RWPE2 (cell line): ENCODE measurements at regions not wholly inside any gene's neighbourhood (a gene's known extent, or its start where the extent isn't known, plus 50 kb on each side); places are given as distances from the start of the nearest gene placed in this dataset.
A peak's percentile ranks its signal among the peaks of the same experiment; 100 is the strongest.

Source experiments
- ATAC-seq: fragments of 200-7000 bp; cut with Tn5 transposase; 3 replicates; pipeline ENCODE4 v1.9.1; 2021; ENCODE audit warnings: low read depth
- DNase-seq: peaks from one replicate; pipeline ENCODE4 v3.0.0-alpha.2; 2020; ENCODE audit warnings: low spot score
- H3K27ac ChIP-seq: fragments of 450-650 bp; 2 replicates; pipeline ENCODE4 v1.5.1; 2017; ENCODE audit warnings: mild to moderate bottlenecking; ENCODE audit not compliant: poor library complexity, severe bottlenecking
- H3K27me3 ChIP-seq: fragments of 250-450 bp; sonication (Bioruptor Pico); 2 replicates; pipeline ENCODE4 v1.5.1; 2021; ENCODE audit warnings: mild to moderate bottlenecking, moderate library complexity; ENCODE audit not compliant: insufficient read depth, poor library complexity, severe bottlenecking
- H3K36me3 ChIP-seq: fragments of 250-450 bp; sonication (Bioruptor Pico); 2 replicates; pipeline ENCODE4 v1.5.1; 2020; ENCODE audit warnings: low read depth, mild to moderate bottlenecking, moderate library complexity
- H3K4me1 ChIP-seq: fragments of 250-450 bp; sonication (Bioruptor Pico); 2 replicates; pipeline ENCODE4 v1.5.1; 2021; ENCODE audit warnings: mild to moderate bottlenecking, moderate library complexity; ENCODE audit not compliant: insufficient read depth, poor library complexity, severe bottlenecking
- H3K4me3 ChIP-seq: fragments of 250-450 bp; sonication (Bioruptor Pico); 2 replicates; pipeline ENCODE4 v1.5.1; 2021; ENCODE audit warnings: mild to moderate bottlenecking, moderate library complexity; ENCODE audit not compliant: severe bottlenecking
- H3K9me3 ChIP-seq: fragments of 250-450 bp; sonication (Bioruptor Pico); 2 replicates; pipeline ENCODE4 v1.5.1; 2021; ENCODE audit warnings: mild to moderate bottlenecking, moderate library complexity; ENCODE audit not compliant: severe bottlenecking
- TF ChIP-seq, protein P1 (sequence below): fragments of 450-650 bp; IDR thresholded peaks from one replicate; pipeline ENCODE4 v1.5.1; 2017; ENCODE audit warnings: mild to moderate bottlenecking, moderate library complexity; ENCODE audit not compliant: poor library complexity, severe bottlenecking

GRCh38 chr3:22612927-22613326 is 590.2 kb upstream of the UBE2E2 start:
- Histone ChIP-seq H3K9me3 (no peaks in the 10 kb centered on the region), H3K4me1 (peaks cover 3% of the 10 kb centered on the region), H3K4me3 (no peak overlapping the region), H3K27me3 (peaks cover 5% of the 10 kb centered on the region), H3K27ac (no peak overlapping the region), H3K36me3 (no peaks in the 10 kb centered on the region)
- DNase-seq: no peak
- ATAC-seq: no peak
- TF ChIP-seq, protein P1, sequence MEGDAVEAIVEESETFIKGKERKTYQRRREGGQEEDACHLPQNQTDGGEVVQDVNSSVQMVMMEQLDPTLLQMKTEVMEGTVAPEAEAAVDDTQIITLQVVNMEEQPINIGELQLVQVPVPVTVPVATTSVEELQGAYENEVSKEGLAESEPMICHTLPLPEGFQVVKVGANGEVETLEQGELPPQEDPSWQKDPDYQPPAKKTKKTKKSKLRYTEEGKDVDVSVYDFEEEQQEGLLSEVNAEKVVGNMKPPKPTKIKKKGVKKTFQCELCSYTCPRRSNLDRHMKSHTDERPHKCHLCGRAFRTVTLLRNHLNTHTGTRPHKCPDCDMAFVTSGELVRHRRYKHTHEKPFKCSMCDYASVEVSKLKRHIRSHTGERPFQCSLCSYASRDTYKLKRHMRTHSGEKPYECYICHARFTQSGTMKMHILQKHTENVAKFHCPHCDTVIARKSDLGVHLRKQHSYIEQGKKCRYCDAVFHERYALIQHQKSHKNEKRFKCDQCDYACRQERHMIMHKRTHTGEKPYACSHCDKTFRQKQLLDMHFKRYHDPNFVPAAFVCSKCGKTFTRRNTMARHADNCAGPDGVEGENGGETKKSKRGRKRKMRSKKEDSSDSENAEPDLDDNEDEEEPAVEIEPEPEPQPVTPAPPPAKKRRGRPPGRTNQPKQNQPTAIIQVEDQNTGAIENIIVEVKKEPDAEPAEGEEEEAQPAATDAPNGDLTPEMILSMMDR: no peak

GRCh38 chr3:22615790-22616189 is 587.3 kb upstream of the UBE2E2 start:
- Histone ChIP-seq H3K36me3 (no peaks in the 10 kb centered on the region), H3K27me3 (peaks cover 5% of the 10 kb centered on the region), H3K27ac (no peak overlapping the region), H3K4me3 (no peak overlapping the region), H3K9me3 (no peaks in the 10 kb centered on the region), H3K4me1 (no peaks in the 10 kb centered on the region)
- no peak; the same call in 2 of the 3 replicates for ATAC-seq
- TF ChIP-seq, protein P1: no peak
- no peak for DNase-seq

DNA sequence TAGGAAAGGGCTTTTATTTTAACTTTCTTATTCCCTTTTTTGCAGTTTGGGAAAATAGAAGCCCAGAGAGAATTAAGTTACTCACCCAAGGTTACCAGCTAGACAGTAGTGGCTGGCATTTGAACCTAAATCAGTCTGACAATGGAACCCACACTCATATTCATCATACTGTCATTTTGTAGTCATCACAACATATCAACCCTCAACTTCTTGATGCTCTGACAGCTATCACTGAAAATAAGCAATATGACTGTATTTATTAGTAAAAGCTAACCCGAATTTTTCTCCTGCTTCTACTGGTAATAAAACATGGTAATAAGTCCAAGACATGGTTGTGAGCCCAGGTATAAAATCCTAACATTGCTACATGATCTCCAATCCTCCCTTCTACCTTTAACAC is 585.8 kb upstream of the UBE2E2 start:
- Histone ChIP-seq H3K27me3 (peaks cover 5% of the 10 kb centered on the region), H3K4me3 (no peak overlapping the region), H3K36me3 (no peaks in the 10 kb centered on the region), H3K9me3 (no peaks in the 10 kb centered on the region), H3K4me1 (no peaks in the 10 kb centered on the region), H3K27ac (no peak overlapping the region)
- TF ChIP-seq, protein P1: no peak
- ATAC-seq: no peak
- no peak for DNase-seq

DNA sequence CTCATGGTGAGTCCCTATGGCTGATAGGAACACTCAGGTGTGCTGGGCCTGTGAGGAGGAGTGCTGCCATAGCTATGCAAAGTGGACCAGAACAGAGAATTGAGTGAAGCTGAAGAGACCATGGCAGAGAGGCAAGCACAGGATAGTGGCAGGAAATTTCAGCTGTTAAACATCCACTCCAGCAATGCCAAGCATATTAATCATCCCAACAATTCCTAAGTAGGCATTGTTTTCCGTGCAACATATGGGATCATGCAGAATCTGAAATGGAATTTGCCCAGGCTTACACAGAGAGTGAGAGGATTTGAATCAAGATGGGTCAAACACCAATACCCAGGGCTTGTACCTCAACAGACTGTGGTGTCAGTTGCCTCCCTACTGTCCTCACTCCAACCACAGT is 582.6 kb upstream of the UBE2E2 start:
- DNase-seq: no peak

GRCh38 chr3:22621205-22621809 is 581.8 kb upstream of the UBE2E2 start:
- H3K27me3 ChIP-seq: peaks cover 5% of the 10 kb centered on the region
- TF ChIP-seq, protein P1: no peak
- H3K4me3 ChIP-seq: no peak overlapping the region
- H3K27ac ChIP-seq: no peak overlapping the region
- ATAC-seq (no peak), DNase-seq (no peak)
- H3K36me3 ChIP-seq: no peaks in the 10 kb centered on the region
- H3K4me1 ChIP-seq: no peaks in the 10 kb centered on the region
- H3K9me3 ChIP-seq: no peaks in the 10 kb centered on the region

More for the DNA sequence above, 582.6 kb upstream of the UBE2E2 start:
- ATAC-seq: peak; percentile 65; the same call in 2 of the 3 replicates
- TF ChIP-seq, protein P1: no peak
- no peaks in the 10 kb centered on the region for H3K4me1 ChIP-seq
- H3K4me3 ChIP-seq: no peak overlapping the region
- peaks cover 5% of the 10 kb centered on the region for H3K27me3 ChIP-seq
- H3K9me3 ChIP-seq: no peaks in the 10 kb centered on the region
- H3K36me3 ChIP-seq: no peaks in the 10 kb centered on the region
- H3K27ac ChIP-seq: no peak overlapping the region
